ENCODE measurements at regions not wholly inside any gene's neighbourhood (a gene's known extent, or its start where the extent isn't known, plus 50 kb on each side); places are given as distances from the start of the nearest gene placed in this dataset.

DNA sequence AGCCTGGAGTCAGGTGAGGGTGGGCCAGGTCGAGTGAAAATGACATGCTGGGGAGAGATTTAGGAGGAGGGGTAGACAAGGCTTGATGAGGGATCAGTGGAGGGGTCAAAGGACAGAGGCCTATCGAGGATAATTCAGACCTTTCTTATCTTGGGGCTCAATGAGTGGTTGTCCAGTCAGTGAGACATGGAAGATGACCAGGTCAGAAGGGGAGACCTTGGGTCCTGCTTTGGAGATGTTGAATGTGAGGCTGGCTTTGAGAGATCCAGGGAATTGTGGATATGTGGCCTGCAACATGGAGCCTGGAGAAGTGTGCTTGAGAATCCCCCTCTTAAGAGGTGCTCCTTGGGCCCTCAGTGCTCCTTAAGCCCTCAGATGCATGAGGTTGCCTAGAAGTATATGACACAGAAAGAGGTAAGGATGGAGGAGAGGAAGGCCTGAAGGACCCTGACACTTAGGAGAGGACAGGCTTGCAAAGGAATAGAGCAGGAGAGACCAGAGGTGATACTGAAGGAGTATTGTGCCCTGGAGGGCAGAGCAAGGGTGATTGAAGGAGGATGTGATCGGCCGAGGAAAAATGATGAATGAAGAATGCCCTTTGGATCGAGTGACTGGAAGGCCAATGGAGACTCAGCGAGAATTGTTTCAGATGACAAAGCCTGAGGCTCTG lies 129.8 kb upstream of the GPR26 start:
- no peak for DNase-seq

GRCh38 chr10:123537188-123537961 lies 128.8 kb upstream of the GPR26 start:
- no peak for DNase-seq

DNA sequence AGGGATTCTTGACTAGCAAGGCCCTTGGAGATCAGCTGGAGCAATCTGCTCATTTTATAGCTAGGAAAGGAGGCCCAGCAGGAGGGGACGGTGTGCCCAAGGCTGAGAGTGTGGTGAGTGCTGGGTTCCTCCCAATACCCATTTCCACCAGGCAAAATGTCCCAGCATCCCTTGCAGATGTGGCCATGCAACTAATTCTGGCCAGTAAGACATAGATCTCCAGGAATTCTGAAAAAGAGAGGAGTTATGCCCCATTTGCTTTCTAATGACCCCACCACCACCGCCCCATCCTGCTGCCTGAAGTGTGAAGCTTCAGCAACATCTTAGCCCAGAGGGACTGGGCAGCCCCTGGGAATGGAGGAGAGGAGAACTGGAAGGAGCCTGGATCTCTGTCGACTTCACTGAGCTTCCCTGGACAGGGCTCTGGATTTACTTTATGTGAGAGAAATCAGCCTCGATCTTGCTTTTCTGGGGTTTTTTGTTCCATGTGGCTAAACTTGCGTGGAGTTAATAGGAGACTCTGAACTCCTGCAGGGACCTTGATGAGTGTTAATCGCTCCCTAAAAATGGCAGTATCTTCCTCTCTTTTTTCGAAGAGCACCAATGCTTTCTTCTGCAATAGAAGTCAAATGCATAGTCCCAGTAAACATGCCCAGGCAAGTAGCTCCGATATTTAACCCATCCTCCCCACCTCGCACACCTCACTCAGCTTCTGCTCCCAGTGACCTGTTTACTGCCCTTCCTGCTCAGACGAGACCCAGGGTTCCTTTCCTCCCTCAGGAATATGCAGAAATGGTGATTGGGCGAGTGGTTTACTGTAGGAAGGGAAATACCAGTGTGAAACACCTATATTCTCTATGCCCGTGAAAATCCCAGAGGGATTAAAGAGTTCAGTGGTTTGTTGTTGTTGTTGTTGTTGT lies 127.5 kb upstream of the GPR26 start:
- DNase-seq = no peak

GRCh38 chr10:123544986-123545385 lies 121.2 kb upstream of the GPR26 start:
- DNase-seq = no peak

GRCh38 chr10:123548770-123549169 lies 117.4 kb upstream of the GPR26 start:
- DNase-seq = no peak

DNA sequence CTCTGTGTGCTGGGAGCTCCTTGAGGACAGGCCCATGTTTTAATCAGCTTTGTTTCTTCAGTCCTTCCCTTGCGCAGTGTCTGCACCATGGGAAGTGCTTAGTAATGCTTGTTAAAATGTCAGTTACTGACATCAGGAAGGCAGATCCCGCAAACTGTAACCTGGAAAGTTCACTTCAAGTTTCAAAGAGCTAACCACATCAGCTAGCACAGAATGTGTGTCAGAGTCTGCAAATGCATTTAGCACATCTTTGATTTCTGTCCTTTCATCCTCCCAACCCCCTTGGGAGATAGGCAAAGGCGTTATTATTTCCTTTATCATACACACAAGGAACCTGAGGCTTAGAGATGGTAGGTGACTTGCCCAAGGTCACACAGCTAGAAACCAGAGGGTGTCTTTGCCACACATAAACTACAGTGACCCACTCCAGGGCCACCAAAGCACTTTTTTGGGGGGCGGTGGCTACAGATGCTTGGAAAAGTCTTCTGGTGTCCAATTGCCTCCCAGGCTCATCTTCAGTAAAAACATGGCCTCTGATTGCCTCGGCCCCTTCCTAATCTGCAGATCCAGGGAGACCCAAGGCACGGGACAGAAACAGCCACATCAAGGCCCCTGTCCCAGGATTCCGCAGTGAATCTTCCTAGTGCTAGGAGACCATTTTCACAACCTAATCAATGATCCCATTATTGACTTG lies 116.2 kb upstream of the GPR26 start:
- no peak for DNase-seq

GRCh38 chr10:123550675-123551096 lies 115.5 kb upstream of the GPR26 start:
- no peak for DNase-seq

- no peak for DNase-seq
Measured at GRCh38 chr10:123551259-123551658, 114.9 kb upstream of the GPR26 start.

DNA sequence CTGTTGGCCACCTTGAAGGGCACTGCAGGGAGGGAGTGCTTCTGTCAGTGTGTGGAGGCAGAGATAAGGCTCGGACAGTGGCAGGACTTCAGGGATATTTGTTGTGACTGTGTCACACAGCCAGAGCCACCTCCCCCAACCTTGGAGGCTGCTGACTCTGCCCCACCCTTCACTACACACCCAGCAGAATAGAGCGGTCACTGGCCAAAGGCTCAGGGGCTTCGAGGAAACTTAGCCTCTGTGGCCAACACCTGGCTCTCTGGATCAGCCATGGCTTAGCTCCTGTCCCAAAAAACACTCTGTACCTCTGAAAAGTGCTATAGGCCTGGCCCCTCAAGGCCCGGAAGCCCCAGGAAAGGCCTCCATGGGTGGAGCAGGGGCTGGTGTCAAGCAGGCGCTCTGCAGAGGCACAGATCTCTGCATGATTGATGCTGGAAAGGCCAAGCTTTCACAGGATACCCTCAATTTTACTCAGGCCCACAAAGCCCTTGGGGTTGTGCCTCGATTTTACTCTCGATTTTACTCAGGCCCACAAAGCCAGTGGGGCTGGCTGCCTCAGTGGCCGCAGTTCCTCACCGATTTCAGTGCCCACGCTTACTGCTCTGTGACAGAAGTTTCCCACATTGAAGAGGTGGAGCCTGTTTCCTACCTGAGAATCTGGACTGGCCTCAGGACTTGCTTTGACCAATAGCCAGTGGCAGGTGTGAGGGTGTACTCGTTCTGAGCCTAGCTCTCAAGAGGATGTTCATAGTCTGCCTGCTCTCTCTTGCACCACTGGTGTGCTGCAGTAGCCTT lies 113.2 kb upstream of the GPR26 start:
- no peak for DNase-seq

DNA sequence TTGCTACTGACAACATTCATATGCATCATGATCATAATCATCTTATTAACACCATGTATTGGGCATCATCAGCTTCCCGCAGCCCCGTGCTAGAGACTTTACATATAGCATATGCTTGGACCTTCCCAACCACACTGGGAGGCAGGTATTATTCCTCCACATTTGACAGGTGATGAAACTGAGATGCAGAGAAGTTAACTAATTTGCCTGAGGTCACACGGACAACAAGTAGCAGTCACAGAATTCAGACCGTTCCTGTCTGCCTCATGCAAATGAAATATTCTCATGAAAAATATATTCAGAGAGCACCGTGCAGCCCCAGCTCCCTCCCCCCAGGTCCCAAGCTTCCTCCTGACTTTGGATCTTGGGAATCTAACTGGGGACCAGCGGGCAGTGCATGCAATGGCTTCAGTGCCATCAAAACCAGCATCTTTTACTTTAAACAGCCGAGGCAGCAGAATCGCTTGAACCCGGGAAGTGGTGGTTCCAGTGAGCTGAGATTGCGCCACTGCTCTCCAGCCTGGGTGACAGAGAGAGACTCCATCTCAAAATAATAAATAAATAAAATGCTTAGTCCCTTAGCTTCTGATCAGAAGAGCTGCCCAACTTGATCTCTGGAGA lies 112.2 kb upstream of the GPR26 start:
- DNase-seq = no peak

DNA sequence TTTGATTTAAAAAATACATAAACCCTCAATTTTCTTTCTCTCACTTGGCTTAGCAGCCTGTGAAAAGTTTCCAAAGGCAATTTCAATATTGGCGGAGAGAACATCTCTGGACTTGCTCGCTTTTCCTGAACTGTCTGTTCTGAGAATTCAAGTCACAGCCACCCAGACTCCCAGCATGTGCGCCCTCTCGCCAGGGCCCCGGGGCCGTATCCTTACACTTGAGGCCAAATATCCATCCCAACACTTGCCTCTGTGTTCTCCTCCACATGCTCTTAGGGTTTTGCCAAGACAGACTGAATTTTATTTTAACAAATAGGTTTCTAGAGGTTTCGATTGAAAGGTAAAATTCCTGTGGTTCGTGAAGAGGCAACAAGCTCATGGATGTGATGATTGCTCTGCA lies 111.5 kb upstream of the GPR26 start:
- DNase-seq = no peak

DNA sequence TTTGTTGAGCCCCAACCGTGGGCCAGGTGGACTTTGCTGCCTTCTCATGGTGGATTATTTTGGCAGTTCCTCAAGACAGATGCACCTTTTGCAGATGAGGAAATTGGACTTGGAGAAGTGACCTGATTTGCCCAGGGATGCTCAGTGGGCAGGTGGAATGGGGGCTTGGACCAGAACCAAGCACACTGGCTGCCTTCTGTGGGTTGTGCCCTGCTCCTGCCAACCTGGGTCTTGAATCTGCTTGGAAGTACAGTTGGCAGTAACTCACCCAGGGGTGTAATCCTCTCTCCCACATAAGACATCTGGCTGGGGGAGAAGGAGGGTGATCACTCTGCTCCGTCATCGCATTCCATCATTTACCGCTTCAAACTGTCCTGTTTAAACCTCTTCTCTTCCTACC lies 110.5 kb upstream of the GPR26 start:
- no peak for DNase-seq

- DNase-seq = no peak
Measured at GRCh38 chr10:123556049-123556448, 110.1 kb upstream of the GPR26 start.

DNA sequence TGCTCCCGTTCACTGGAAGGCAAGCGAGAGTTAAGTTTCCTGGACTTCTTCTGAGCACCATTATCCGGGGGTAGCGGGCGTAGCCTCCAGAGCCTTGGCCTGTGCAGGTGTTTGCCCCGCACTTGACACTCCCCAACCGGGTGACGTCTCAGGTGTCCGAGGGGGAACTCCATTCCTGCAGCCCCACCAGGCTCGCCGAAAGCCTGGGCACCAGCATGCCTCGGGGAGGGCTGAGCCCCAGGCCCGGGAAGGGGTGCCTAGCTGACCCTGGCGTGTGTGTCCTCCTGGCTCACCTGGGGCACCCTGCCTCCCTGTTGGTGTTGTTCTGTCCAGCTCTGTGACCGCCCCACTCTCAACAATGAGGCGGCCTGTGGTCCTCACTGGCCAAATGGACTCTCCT lies 109.4 kb upstream of the GPR26 start:
- no peak for DNase-seq

- DNase-seq = no peak
Measured at GRCh38 chr10:123557366-123558108, 108.6 kb upstream of the GPR26 start.

DNA sequence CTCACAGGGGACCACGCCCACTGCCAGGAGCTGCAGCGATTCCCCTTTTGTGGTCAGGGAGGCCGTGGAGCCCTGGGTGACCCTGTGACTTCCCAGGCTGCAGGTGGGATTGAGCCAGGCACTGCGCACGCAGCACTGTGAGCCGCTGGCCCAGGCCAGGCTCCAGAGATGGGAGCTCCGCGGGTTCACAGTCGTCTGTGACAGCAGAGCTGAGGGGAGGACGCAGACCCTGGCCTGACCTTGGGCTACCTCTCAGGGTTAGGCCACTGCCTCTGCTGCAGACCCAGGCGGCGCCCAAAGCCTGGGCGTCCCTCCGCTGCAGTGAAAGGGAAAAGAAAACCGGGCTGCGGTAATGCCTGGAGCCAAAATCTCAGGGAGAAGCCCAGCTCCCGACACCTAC lies 107.5 kb upstream of the GPR26 start:
- DNase-seq = no peak

GRCh38 chr10:123559066-123559822 lies 106.9 kb upstream of the GPR26 start:
- peak; percentile 92 for DNase-seq

DNA sequence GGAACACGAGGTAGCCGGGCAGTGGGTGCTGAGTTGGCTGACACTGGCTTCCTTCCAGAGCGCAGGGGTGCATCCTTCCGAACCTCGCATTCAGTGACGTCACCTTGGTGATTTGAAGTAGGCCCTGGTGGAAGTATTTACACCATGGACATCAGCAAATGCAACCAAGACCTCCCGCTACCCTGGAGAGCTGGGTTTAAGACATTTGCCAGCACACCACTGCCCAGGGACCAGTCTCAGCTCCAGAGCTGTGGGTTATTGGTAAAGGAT lies 106.4 kb upstream of the GPR26 start:
- DNase-seq = no peak

- DNase-seq = no peak
Measured at GRCh38 chr10:123560301-123561140, 105.6 kb upstream of the GPR26 start.

GRCh38 chr10:123561141-123561440 lies 105.1 kb upstream of the GPR26 start:
- no peak for DNase-seq

All from hippocampal formation (tissue), 2 donors.